ENCODE measurements at regions not wholly inside any gene's neighbourhood (a gene's known extent, or its start where the extent isn't known, plus 50 kb on each side); places are given as distances from the start of the nearest gene placed in this dataset.

DNA sequence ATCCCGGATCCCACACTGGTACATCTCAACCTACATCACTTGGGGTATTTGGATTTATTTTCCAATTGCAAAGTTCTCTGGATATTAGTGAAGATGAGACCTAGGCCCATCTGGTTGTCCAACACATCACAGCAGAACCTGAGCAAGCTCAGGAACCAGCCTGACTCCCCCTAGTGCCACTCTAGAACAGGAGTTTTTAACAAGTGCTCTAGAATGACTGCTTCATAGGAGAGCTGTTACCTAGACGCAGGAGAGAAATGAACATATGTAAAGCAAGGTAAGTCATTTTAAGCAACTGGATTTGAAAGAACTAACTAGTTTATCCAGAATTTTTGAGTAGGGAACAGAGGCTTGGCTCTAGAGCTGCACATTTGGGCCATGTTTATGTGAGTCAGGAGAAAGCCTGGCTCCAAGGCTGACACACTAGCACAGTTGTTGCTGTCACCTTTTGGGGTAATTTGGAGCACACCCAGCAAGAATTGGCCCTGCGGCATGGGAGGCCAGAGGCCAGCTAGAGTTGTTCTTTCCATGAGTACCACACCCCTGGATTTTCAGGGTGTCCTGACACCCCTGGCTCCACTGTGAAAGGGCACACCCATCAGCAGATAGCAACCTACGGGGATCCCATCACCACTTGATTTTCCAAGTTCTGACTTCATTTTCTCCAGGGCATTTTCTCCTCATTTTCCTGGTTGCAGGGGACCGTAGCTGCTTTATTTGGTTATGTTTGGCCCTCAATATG, 110.9 kb upstream of the LPAR1 start:
- Histone ChIP-seq H3K4me1 (ENCODE audit: insufficient read depth, insufficient read length) (no peaks in the 10 kb centered on the region), H3K36me3 (ENCODE audit: insufficient read depth, insufficient read length, low read length) (no peaks in the 10 kb centered on the region), H3K9ac (ENCODE audit: insufficient read length, low read depth) (no peak overlapping the region), H3K9me3 (ENCODE audit: insufficient read depth, low read length) (no peaks in the 10 kb centered on the region), H3K4me3 (ENCODE audit: insufficient read length, low read depth) (no peak overlapping the region), H3K27me3 (ENCODE audit: insufficient read depth, insufficient read length) (no peaks in the 10 kb centered on the region)
- DNase-seq (ENCODE audit: low read depth, low spot score) = no peak
- TF ChIP-seq ZNF274 (IDR thresholded peaks at IDR 0.05; ENCODE audit: low read depth, low read length) = no peak
- no peak for TF ChIP-seq SUZ12 (IDR thresholded peaks at IDR 0.05; ENCODE audit: extremely low read depth, insufficient read depth, insufficient read length)
- no peak for TF ChIP-seq YY1 (IDR thresholded peaks at IDR 0.05; ENCODE audit: insufficient read depth, insufficient read length)

DNA sequence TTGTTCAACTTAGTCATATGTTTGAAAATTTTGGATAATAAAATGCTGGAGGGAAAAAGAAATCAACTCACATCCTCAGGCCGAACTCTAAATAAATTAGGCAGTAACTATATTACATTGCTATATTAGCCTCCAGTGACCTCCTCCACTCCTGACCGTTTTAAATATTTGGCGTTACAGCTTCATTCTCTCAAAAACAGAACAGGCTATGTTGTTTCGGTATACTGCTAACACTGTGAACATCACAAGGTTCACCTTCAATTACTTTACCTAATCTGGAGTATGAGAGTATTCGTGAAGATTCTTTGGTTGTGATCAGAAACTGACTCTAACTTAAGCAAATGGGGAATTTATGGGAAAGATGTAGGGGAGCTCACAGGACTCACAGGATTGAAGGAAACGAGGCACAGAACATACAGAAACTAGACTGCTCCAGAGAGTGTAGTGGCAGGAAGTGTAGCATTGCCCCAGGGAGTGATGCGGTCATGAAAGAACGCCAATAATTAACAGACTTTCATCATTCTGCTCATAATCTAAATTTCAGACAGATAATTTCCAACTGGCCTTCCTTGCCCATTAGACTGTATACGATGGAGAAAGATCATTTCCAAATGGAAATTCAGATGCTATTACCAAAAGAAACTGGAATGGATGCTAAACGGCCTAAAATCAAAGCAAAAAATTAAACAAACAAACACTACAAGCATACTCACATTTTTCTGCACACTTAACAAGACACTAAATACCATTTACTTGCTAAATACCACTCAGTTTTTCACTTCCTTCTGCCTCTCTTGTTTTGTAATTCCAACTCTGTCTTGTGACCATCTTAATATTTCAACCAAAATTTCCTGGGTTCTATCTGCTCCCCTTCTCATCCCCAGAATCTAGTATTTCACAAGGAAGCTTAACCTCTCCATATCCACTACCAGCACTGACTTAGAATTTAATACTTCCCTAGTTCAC, 110.1 kb upstream of the LPAR1 start:
- H3K9me3 ChIP-seq (ENCODE audit: insufficient read depth, low read length) = no peaks in the 10 kb centered on the region
- no peak overlapping the region for H3K9ac ChIP-seq (ENCODE audit: insufficient read length, low read depth)
- DNase-seq (ENCODE audit: low read depth, low spot score) = no peak
- H3K4me1 ChIP-seq (ENCODE audit: insufficient read depth, insufficient read length) = no peaks in the 10 kb centered on the region
- no peak overlapping the region for H3K4me3 ChIP-seq (ENCODE audit: insufficient read length, low read depth)
- H3K27me3 ChIP-seq (ENCODE audit: insufficient read depth, insufficient read length) = no peaks in the 10 kb centered on the region
- TF ChIP-seq YY1 (IDR thresholded peaks at IDR 0.05; ENCODE audit: insufficient read depth, insufficient read length) = no peak
- TF ChIP-seq SUZ12 (IDR thresholded peaks at IDR 0.05; ENCODE audit: extremely low read depth, insufficient read depth, insufficient read length) = no peak
- no peak for TF ChIP-seq ZNF274 (IDR thresholded peaks at IDR 0.05; ENCODE audit: low read depth, low read length)
- H3K36me3 ChIP-seq (ENCODE audit: insufficient read depth, insufficient read length, low read length) = no peaks in the 10 kb centered on the region

- no peak overlapping the region for H3K9ac ChIP-seq (ENCODE audit: insufficient read length, low read depth)
- no peaks in the 10 kb centered on the region for H3K4me1 ChIP-seq (ENCODE audit: insufficient read depth, insufficient read length)
- H3K36me3 ChIP-seq (ENCODE audit: insufficient read depth, insufficient read length, low read length) = no peaks in the 10 kb centered on the region
- H3K27me3 ChIP-seq (ENCODE audit: insufficient read depth, insufficient read length) = no peaks in the 10 kb centered on the region
- H3K9me3 ChIP-seq (ENCODE audit: insufficient read depth, low read length) = no peaks in the 10 kb centered on the region
- H3K4me3 ChIP-seq (ENCODE audit: insufficient read length, low read depth) = no peak overlapping the region
- TF ChIP-seq SUZ12 (IDR thresholded peaks at IDR 0.05; ENCODE audit: extremely low read depth, insufficient read depth, insufficient read length) = no peak
- TF ChIP-seq YY1 (IDR thresholded peaks at IDR 0.05; ENCODE audit: insufficient read depth, insufficient read length) = no peak
- TF ChIP-seq ZNF274 (IDR thresholded peaks at IDR 0.05; ENCODE audit: low read depth, low read length) = no peak
- DNase-seq (ENCODE audit: low read depth, low spot score) = no peak
Measured at GRCh38 chr9:111147041-111147440, 108.8 kb upstream of the LPAR1 start.

DNA sequence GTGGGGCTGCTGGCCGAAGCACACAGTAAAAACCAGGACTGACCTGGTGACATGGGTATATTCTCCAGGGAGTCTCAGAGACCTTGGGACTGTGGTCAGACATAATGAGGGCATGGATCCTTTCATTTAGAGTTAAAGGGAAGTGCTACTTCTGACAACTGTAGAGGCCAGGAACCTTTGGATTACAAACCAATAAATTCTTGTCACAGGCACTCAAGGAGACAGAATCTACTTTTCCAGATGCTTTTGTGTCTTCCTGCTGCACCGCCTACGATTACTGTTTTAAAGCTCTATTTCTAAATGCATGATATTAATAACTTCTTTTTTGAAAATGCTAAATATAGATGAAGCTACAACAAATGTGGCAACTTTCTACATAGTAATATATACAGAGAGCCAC, 106.5 kb upstream of the LPAR1 start:
- no peaks in the 10 kb centered on the region for H3K36me3 ChIP-seq (ENCODE audit: insufficient read depth, insufficient read length, low read length)
- H3K9me3 ChIP-seq (ENCODE audit: insufficient read depth, low read length) = no peaks in the 10 kb centered on the region
- no peak overlapping the region for H3K4me3 ChIP-seq (ENCODE audit: insufficient read length, low read depth)
- H3K9ac ChIP-seq (ENCODE audit: insufficient read length, low read depth) = no peak overlapping the region
- H3K27me3 ChIP-seq (ENCODE audit: insufficient read depth, insufficient read length) = no peaks in the 10 kb centered on the region
- no peaks in the 10 kb centered on the region for H3K4me1 ChIP-seq (ENCODE audit: insufficient read depth, insufficient read length)
- TF ChIP-seq ZNF274 (IDR thresholded peaks at IDR 0.05; ENCODE audit: low read depth, low read length) (no peak), SUZ12 (IDR thresholded peaks at IDR 0.05; ENCODE audit: extremely low read depth, insufficient read depth, insufficient read length) (no peak), YY1 (IDR thresholded peaks at IDR 0.05; ENCODE audit: insufficient read depth, insufficient read length) (no peak)
- DNase-seq (ENCODE audit: low read depth, low spot score) = no peak

DNA sequence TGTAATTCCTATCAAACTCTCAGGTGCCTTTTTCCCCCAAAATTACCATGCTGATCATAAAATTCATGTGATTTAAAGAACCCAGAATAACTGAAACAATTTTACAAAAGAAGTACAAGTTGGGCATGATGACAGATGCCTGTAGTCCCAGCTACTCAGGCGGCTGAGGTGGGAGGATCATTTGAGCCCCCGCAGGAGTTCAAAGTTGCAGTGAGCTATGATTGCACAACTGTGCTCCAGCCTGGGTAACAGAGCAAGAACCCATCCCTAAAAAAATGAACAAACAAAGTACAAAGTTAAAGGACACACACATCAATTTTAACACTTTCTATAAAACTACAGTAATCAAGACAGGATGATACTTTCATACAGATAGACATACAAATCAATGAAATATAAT, 97.9 kb upstream of the LPAR1 start:
- H3K9ac ChIP-seq (ENCODE audit: insufficient read length, low read depth) = no peak overlapping the region
- no peak for TF ChIP-seq ZNF274 (IDR thresholded peaks at IDR 0.05; ENCODE audit: low read depth, low read length)
- no peaks in the 10 kb centered on the region for H3K36me3 ChIP-seq (ENCODE audit: insufficient read depth, insufficient read length, low read length)
- no peak overlapping the region for H3K4me3 ChIP-seq (ENCODE audit: insufficient read length, low read depth)
- H3K9me3 ChIP-seq (ENCODE audit: insufficient read depth, low read length) = peaks cover 15% of the 10 kb centered on the region
- DNase-seq (ENCODE audit: low read depth, low spot score) = no peak
- no peaks in the 10 kb centered on the region for H3K4me1 ChIP-seq (ENCODE audit: insufficient read depth, insufficient read length)
- no peaks in the 10 kb centered on the region for H3K27me3 ChIP-seq (ENCODE audit: insufficient read depth, insufficient read length)

GRCh38 chr9:111131211-111131610, 92.9 kb upstream of the LPAR1 start:
- Histone ChIP-seq H3K9me3 (ENCODE audit: insufficient read depth, low read length) (peaks cover 15% of the 10 kb centered on the region), H3K27me3 (ENCODE audit: insufficient read depth, insufficient read length) (no peaks in the 10 kb centered on the region), H3K9ac (ENCODE audit: insufficient read length, low read depth) (no peak overlapping the region), H3K4me3 (ENCODE audit: insufficient read length, low read depth) (no peak overlapping the region), H3K4me1 (ENCODE audit: insufficient read depth, insufficient read length) (no peaks in the 10 kb centered on the region), H3K36me3 (ENCODE audit: insufficient read depth, insufficient read length, low read length) (no peaks in the 10 kb centered on the region)
- no peak for DNase-seq (ENCODE audit: low read depth, low spot score)
- TF ChIP-seq YY1 (IDR thresholded peaks at IDR 0.05; ENCODE audit: insufficient read depth, insufficient read length) = no peak

GRCh38 chr9:111120526-111120925, 82.3 kb upstream of the LPAR1 start:
- TF ChIP-seq ZNF274 (IDR thresholded peaks at IDR 0.05; ENCODE audit: low read depth, low read length) (no peak), SUZ12 (IDR thresholded peaks at IDR 0.05; ENCODE audit: extremely low read depth, insufficient read depth, insufficient read length) (no peak), YY1 (IDR thresholded peaks at IDR 0.05; ENCODE audit: insufficient read depth, insufficient read length) (no peak)

More at GRCh38 chr9:111120526-111120925, 82.3 kb upstream of the LPAR1 start:
- no peaks in the 10 kb centered on the region for H3K36me3 ChIP-seq (ENCODE audit: insufficient read depth, insufficient read length, low read length)
- no peaks in the 10 kb centered on the region for H3K4me1 ChIP-seq (ENCODE audit: insufficient read depth, insufficient read length)
- peaks cover 25% of the 10 kb centered on the region for H3K9me3 ChIP-seq (ENCODE audit: insufficient read depth, low read length)
- no peak overlapping the region for H3K9ac ChIP-seq (ENCODE audit: insufficient read length, low read depth)
- DNase-seq (ENCODE audit: low read depth, low spot score) = no peak
- H3K4me3 ChIP-seq (ENCODE audit: insufficient read length, low read depth) = no peak overlapping the region
- H3K27me3 ChIP-seq (ENCODE audit: insufficient read depth, insufficient read length) = no peaks in the 10 kb centered on the region

All from NT2/D1 (cell line).